ENCODE measurements at regions not wholly inside any gene's neighbourhood (a gene's known extent, or its start where the extent isn't known, plus 50 kb on each side); places are given as distances from the start of the nearest gene placed in this dataset.

GRCh38 chr2:122610948-122611609 lies 855.6 kb downstream of the TSN start:
- DNase-seq (ENCODE audit: insufficient read length) (no peak), FAIRE-seq (no peak)
- TF ChIP-seq TAF1 (IDR thresholded peaks at IDR 0.05; ENCODE audit: borderline replicate concordance, low read depth, low read length) (no peak), POLR2AphosphoS5 (IDR thresholded peaks at IDR 0.05; ENCODE audit: low read depth, low read length) (no peak), POLR2A (IDR thresholded peaks at IDR 0.05; ENCODE audit: low read depth, low read length) (no peak)

GRCh38 chr2:122622934-122623333 lies 867.5 kb downstream of the TSN start:
- DNase-seq (ENCODE audit: insufficient read length) (no peak), FAIRE-seq (no peak)
- TF ChIP-seq TAF1 (IDR thresholded peaks at IDR 0.05; ENCODE audit: borderline replicate concordance, low read depth, low read length) (no peak), POLR2AphosphoS5 (IDR thresholded peaks at IDR 0.05; ENCODE audit: low read depth, low read length) (no peak), POLR2A (IDR thresholded peaks at IDR 0.05; ENCODE audit: low read depth, low read length) (no peak)

- TF ChIP-seq TAF1 (IDR thresholded peaks at IDR 0.05; ENCODE audit: borderline replicate concordance, low read depth, low read length) (no peak), POLR2AphosphoS5 (IDR thresholded peaks at IDR 0.05; ENCODE audit: low read depth, low read length) (no peak), POLR2A (IDR thresholded peaks at IDR 0.05; ENCODE audit: low read depth, low read length) (no peak)
- DNase-seq (ENCODE audit: insufficient read length) = no peak
- FAIRE-seq = no peak
Observed at GRCh38 chr2:122627388-122627787, 871.9 kb downstream of the TSN start.

DNA sequence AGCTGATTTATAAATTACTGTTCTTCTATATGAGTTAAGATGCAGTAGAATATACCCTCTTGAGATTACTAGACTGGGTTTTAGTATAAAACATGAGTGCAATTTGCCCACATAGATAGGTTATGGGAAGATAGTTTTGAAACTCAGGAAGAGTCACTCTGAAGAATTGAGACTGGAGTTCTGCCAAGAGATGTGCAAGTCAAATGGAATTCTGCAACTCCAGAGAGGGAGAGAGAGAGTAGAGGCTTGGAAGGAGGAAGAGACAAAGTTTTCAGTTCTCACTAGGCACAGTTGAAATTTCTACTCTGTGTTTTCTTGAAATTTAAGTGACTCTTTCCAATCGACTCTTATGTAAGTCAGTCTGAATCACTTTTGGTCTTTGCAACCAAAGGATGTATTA lies 878.8 kb downstream of the TSN start:
- DNase-seq (ENCODE audit: insufficient read length) (no peak), FAIRE-seq (no peak)
- TF ChIP-seq TAF1 (IDR thresholded peaks at IDR 0.05; ENCODE audit: borderline replicate concordance, low read depth, low read length) (no peak), POLR2A (IDR thresholded peaks at IDR 0.05; ENCODE audit: low read depth, low read length) (no peak), POLR2AphosphoS5 (IDR thresholded peaks at IDR 0.05; ENCODE audit: low read depth, low read length) (no peak)

DNA sequence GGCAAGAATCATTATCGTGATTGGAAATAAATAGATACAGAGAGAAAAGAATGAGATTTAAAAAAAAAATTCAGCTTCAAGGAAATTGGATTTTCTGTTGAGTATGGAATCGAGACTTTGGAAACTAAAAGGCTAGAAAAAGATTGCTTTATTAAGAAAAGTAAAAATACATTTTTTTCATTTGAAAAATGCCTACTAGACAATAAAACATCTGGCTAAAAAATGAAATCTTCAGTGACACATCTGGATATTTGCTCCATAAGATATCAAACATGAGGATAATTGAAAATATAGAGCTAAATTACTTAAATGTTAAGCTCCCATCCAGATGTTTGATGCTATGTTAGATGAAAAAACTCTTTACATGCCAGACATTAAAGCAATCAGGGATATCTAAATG lies 879.5 kb downstream of the TSN start:
- FAIRE-seq = no peak
- TF ChIP-seq POLR2AphosphoS5 (IDR thresholded peaks at IDR 0.05; ENCODE audit: low read depth, low read length) = no peak
- TF ChIP-seq TAF1 (IDR thresholded peaks at IDR 0.05; ENCODE audit: borderline replicate concordance, low read depth, low read length) = no peak
- no peak for TF ChIP-seq POLR2A (IDR thresholded peaks at IDR 0.05; ENCODE audit: low read depth, low read length)
- DNase-seq (ENCODE audit: insufficient read length) = no peak

DNA sequence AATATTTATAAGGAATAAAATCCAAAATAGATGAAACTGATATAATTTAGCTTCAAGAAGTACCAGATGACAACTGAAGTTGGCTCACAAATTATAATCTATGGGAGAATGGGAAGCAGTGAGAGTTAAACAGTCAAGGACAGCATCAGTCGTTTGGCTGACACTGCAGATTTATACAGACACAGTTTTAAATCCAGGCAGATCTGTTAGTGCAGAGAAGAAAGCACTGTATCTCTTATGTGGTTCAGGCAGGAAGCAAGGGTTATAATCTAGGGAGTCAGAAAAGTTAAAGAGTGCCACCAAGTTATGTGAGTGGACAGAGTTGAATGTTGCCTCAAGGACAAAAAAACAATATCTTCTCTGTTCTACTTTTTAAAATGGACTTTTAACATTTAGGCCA lies 880.2 kb downstream of the TSN start:
- no peak for DNase-seq (ENCODE audit: insufficient read length)

GRCh38 chr2:122636097-122636496 lies 880.6 kb downstream of the TSN start:
- no peak for FAIRE-seq
- no peak for TF ChIP-seq TAF1 (IDR thresholded peaks at IDR 0.05; ENCODE audit: borderline replicate concordance, low read depth, low read length)
- TF ChIP-seq POLR2A (IDR thresholded peaks at IDR 0.05; ENCODE audit: low read depth, low read length) = no peak
- no peak for TF ChIP-seq POLR2AphosphoS5 (IDR thresholded peaks at IDR 0.05; ENCODE audit: low read depth, low read length)
- no peak for DNase-seq (ENCODE audit: insufficient read length)

More for the DNA sequence above, 880.2 kb downstream of the TSN start:
- no peak for FAIRE-seq
- TF ChIP-seq TAF1 (IDR thresholded peaks at IDR 0.05; ENCODE audit: borderline replicate concordance, low read depth, low read length) (no peak), POLR2AphosphoS5 (IDR thresholded peaks at IDR 0.05; ENCODE audit: low read depth, low read length) (no peak), POLR2A (IDR thresholded peaks at IDR 0.05; ENCODE audit: low read depth, low read length) (no peak)

DNA sequence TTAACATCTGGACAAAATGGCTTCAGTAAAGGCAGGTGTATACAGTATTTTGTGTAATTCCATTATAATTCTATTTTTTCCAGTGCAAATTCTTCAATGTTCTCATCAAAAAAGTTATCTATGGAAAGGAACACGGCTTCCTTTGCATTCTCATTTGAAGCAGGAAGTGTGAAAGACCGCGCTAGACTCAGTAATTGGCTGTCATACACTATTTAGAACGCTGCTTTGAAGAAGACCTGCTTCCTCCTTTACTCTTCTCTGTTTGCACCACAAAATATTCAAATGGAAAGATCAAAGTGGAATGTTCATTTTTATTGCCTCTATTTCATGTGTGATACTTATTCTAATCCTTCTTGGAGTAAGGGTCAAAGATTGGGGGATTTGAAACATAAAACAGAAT lies 883.7 kb downstream of the TSN start:
- DNase-seq (ENCODE audit: insufficient read length) (no peak), FAIRE-seq (no peak)
- TF ChIP-seq POLR2AphosphoS5 (IDR thresholded peaks at IDR 0.05; ENCODE audit: low read depth, low read length) (no peak), TAF1 (IDR thresholded peaks at IDR 0.05; ENCODE audit: borderline replicate concordance, low read depth, low read length) (no peak), POLR2A (IDR thresholded peaks at IDR 0.05; ENCODE audit: low read depth, low read length) (no peak)

DNA sequence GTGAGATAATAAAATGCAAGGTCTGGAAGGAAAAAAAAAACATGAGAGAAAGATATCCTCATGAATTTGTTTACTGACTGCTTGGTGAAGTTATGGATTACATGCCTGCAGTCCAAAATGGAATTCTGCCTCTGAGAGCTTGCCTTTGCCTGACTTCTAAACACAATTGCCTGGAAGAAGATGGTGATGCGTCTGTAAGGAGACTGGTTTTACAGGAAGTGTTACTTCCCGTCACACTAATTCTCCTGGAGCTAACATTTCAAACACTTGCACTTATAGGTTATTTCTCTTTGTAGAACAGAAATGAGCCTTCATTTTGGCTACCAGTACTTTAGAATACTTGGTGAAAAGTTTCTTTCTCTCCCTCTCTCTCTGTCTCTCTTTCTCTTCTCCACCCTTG lies 884.3 kb downstream of the TSN start:
- DNase-seq (ENCODE audit: insufficient read length) = no peak

DNA sequence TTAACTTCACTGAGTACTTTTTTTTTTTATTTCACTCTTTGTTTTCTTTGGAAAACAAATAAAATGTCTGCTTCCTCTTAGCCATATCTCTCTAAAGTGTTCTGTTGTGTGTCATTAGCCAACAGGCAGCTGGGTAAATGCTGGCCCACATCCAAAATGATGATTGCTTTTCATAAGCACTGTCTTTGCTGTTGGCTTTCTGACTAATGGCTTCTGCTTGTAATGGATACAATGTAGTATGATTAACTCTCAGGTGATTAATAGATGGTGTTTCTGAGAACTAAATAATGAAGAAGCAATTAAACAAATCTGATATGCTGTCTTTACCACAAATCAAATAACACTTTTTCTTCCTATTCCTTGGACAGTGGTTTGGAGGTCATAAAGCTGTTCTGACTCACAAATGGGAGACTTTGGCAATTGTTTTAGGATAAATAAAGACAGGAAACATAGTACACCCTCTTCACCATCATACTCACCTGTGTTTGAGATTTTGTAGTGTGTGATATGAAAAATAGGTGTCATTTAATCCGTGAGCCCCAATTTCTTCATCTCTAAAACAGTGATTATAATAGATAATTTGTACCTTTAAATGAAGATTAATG lies 888.4 kb downstream of the TSN start:
- TF ChIP-seq POLR2AphosphoS5 (IDR thresholded peaks at IDR 0.05; ENCODE audit: low read depth, low read length) = no peak
- TF ChIP-seq POLR2A (IDR thresholded peaks at IDR 0.05; ENCODE audit: low read depth, low read length) = no peak
- no peak for TF ChIP-seq TAF1 (IDR thresholded peaks at IDR 0.05; ENCODE audit: borderline replicate concordance, low read depth, low read length)
- FAIRE-seq = no peak
- DNase-seq (ENCODE audit: insufficient read length) = no peak

More for the DNA sequence above, 884.3 kb downstream of the TSN start:
- FAIRE-seq = peak; percentile 27
- TF ChIP-seq TAF1 (IDR thresholded peaks at IDR 0.05; ENCODE audit: borderline replicate concordance, low read depth, low read length) (no peak), POLR2AphosphoS5 (IDR thresholded peaks at IDR 0.05; ENCODE audit: low read depth, low read length) (no peak), POLR2A (IDR thresholded peaks at IDR 0.05; ENCODE audit: low read depth, low read length) (no peak)

GRCh38 chr2:122651236-122651635 lies 895.8 kb downstream of the TSN start:
- DNase-seq (ENCODE audit: insufficient read length) (no peak), FAIRE-seq (no peak)
- TF ChIP-seq POLR2A (IDR thresholded peaks at IDR 0.05; ENCODE audit: low read depth, low read length) (no peak), TAF1 (IDR thresholded peaks at IDR 0.05; ENCODE audit: borderline replicate concordance, low read depth, low read length) (no peak), POLR2AphosphoS5 (IDR thresholded peaks at IDR 0.05; ENCODE audit: low read depth, low read length) (no peak)

DNA sequence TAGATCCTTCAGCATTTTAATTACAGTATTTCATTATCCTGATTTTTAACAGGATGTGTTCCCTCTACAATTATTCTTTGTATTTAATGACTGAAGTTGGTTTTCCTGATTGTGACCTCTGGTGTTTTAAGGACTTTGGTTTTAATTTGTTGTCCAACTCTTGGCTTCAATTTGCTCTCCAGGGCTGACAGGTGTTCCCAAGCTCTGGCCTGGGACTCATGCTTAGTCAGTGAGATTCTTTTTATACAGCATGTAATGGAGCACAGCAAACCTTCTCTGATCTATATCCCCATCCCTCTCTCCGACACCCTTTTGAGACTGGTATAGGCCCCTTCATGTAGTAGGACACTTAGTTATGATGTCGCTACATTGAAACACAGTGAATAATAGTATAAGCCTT lies 896.3 kb downstream of the TSN start:
- TF ChIP-seq TAF1 (IDR thresholded peaks at IDR 0.05; ENCODE audit: borderline replicate concordance, low read depth, low read length) = no peak
- no peak for TF ChIP-seq POLR2A (IDR thresholded peaks at IDR 0.05; ENCODE audit: low read depth, low read length)
- TF ChIP-seq POLR2AphosphoS5 (IDR thresholded peaks at IDR 0.05; ENCODE audit: low read depth, low read length) = no peak
- DNase-seq (ENCODE audit: insufficient read length) = no peak

More for the DNA sequence above, 896.3 kb downstream of the TSN start:
- FAIRE-seq = no peak
